ENCODE measurements at regions not wholly inside any gene's neighbourhood (a gene's known extent, or its start where the extent isn't known, plus 50 kb on each side); places are given as distances from the start of the nearest gene placed in this dataset.

GRCh38 chr13:97849305-97849704 is 104.2 kb upstream of the IPO5 start:
- dilution Hi-C loops (cut with HindIII; ENCODE audit: low sequenced_read_pairs, unreplicated experiment) = no loop called here
- no peak overlapping the region for H2BK20ac ChIP-seq (ENCODE audit: low read depth, low read length)
- no peak overlapping the region for H4K91ac ChIP-seq (ENCODE audit: insufficient read depth, low read depth, low read length)
- ChIA-PET CTCF (interaction anchor here (0.6 to 0.8 kb wide), 2 partner anchors 13 to 977 kb away, joined by 3 to 4 read pairs; no protein-coding TSS in a partner anchor), POLR2A (ENCODE audit: unreplicated experiment) (no interaction called here)
- TF ChIP-seq FOS (IDR thresholded peaks at IDR 0.05; ENCODE audit: low read depth, low read length) (no peak), CEBPB (IDR thresholded peaks at IDR 0.05; ENCODE audit: low read depth, low read length) (no peak), POLR2A (IDR thresholded peaks at IDR 0.05; ENCODE audit: low read depth, low read length) (no peak), ELK1 (IDR thresholded peaks at IDR 0.05; ENCODE audit: borderline replicate concordance, low read depth, low read length) (no peak), MAZ (IDR thresholded peaks at IDR 0.05; ENCODE audit: borderline replicate concordance, low read depth, low read length) (no peak), MAFK (IDR thresholded peaks at IDR 0.05; ENCODE audit: low read depth, low read length) (no peak), MXI1 (IDR thresholded peaks at IDR 0.05; ENCODE audit: borderline replicate concordance, low read depth, low read length) (no peak), SMC3 (IDR thresholded peaks at IDR 0.05; ENCODE audit: low read depth, low read length) (peak; percentile 47; the same call in 1 of the 2 replicates), RCOR1 (IDR thresholded peaks at IDR 0.05; ENCODE audit: insufficient replicate concordance, low read length) (no peak), BHLHE40 (IDR thresholded peaks at IDR 0.05; ENCODE audit: low read depth, low read length) (no peak), NFE2L2 (IDR thresholded peaks at IDR 0.05; ENCODE audit: low read depth, low read length) (no peak), RAD21 (IDR thresholded peaks at IDR 0.05; ENCODE audit: low read length) (peak; percentile 70), CHD1 (IDR thresholded peaks at IDR 0.05; ENCODE audit: low read depth, low read length) (no peak), RFX5 (IDR thresholded peaks at IDR 0.05; ENCODE audit: low read depth, low read length) (no peak)
- TF ChIP-seq, protein P1, sequence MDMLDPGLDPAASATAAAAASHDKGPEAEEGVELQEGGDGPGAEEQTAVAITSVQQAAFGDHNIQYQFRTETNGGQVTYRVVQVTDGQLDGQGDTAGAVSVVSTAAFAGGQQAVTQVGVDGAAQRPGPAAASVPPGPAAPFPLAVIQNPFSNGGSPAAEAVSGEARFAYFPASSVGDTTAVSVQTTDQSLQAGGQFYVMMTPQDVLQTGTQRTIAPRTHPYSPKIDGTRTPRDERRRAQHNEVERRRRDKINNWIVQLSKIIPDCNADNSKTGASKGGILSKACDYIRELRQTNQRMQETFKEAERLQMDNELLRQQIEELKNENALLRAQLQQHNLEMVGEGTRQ (IDR thresholded peaks at IDR 0.05; ENCODE audit: low read depth, low read length) = no peak
- TF ChIP-seq, protein P2, sequence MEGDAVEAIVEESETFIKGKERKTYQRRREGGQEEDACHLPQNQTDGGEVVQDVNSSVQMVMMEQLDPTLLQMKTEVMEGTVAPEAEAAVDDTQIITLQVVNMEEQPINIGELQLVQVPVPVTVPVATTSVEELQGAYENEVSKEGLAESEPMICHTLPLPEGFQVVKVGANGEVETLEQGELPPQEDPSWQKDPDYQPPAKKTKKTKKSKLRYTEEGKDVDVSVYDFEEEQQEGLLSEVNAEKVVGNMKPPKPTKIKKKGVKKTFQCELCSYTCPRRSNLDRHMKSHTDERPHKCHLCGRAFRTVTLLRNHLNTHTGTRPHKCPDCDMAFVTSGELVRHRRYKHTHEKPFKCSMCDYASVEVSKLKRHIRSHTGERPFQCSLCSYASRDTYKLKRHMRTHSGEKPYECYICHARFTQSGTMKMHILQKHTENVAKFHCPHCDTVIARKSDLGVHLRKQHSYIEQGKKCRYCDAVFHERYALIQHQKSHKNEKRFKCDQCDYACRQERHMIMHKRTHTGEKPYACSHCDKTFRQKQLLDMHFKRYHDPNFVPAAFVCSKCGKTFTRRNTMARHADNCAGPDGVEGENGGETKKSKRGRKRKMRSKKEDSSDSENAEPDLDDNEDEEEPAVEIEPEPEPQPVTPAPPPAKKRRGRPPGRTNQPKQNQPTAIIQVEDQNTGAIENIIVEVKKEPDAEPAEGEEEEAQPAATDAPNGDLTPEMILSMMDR (conservative IDR thresholded peaks at IDR 0.05; ENCODE audit: low read depth, low read length) = peak; percentile 58
- H3K14ac ChIP-seq (replicated peaks; ENCODE audit: low read depth, low read length) = no peak overlapping the region
- no peak overlapping the region for H4K8ac ChIP-seq (ENCODE audit: low read depth in 2 of 2, low read length in 2 of 2)
- peaks cover 3% of the 10 kb centered on the region; the same call in 1 of the 2 replicates for H3K4me1 ChIP-seq (ENCODE audit: control insufficient read depth, insufficient read depth, low read length)
- H3K9me1 ChIP-seq (ENCODE audit: insufficient read depth, low read length) = no peaks in the 10 kb centered on the region
- no peak overlapping the region for H3K9ac ChIP-seq (ENCODE audit: low read depth, low read length)
- H3K9me3 ChIP-seq (ENCODE audit: control insufficient read depth, insufficient read depth, low read length) = no peaks in the 10 kb centered on the region
- peak; percentile 52 for DNase-seq
- no peak overlapping the region for H3K56ac ChIP-seq (ENCODE audit: extremely low read depth, insufficient read depth, low read length)
- H4K5ac ChIP-seq (ENCODE audit: low read depth, low read length) = no peak overlapping the region
- no peaks in the 10 kb centered on the region for H4K20me1 ChIP-seq (ENCODE audit: insufficient read depth, low read length)
- no peak overlapping the region for H2AK5ac ChIP-seq (ENCODE audit: low read depth, low read length)
- no peak overlapping the region for H2AFZ ChIP-seq (replicated peaks; ENCODE audit: low read length, poor library complexity)
- peaks cover 4% of the 10 kb centered on the region for H3K27me3 ChIP-seq (ENCODE audit: control insufficient read depth, insufficient read depth, low read length)
- WGBS, 2 experiments (ENCODE audit: extremely low coverage in 2 of 2, insufficient read length in 1 of 2) = 92% methylated on average over 3 of the region's 4 CpGs; no CpG with 5 or more reads in 1 of the 2 experiments
- no peak overlapping the region for H3K18ac ChIP-seq (ENCODE audit: low read depth, low read length)
- no peak overlapping the region for H3K4me3 ChIP-seq (ENCODE audit: insufficient read depth, low read depth, low read length)
- H3K4ac ChIP-seq (ENCODE audit: low read depth, low read length) = no peak overlapping the region
- H3K23ac ChIP-seq (ENCODE audit: low read depth, low read length) = no peak overlapping the region
- H3K36me3 ChIP-seq (ENCODE audit: control insufficient read depth, insufficient read depth, low read length) = no peaks in the 10 kb centered on the region
- H3K27ac ChIP-seq (ENCODE audit: insufficient read depth, low read length) = no peak overlapping the region
- no peak overlapping the region for H2AK9ac ChIP-seq (replicated peaks; ENCODE audit: low read depth, low read length, poor library complexity)
- no TSS peak for BruUV-seq (replicated peaks)
- in situ Hi-C loops (cut with MboI; ENCODE audit: low sequenced_read_pairs) = no loop called here
- H2BK120ac ChIP-seq (ENCODE audit: low read depth, low read length) = no peak overlapping the region
- H3K4me2 ChIP-seq (ENCODE audit: low read depth, low read length) = no peak overlapping the region
- H2BK5ac ChIP-seq (ENCODE audit: low read depth, low read length, poor library complexity, severe bottlenecking) = no peak overlapping the region
- no peaks in the 10 kb centered on the region for H3K79me1 ChIP-seq (ENCODE audit: low read depth in 1 of 2, low read length in 2 of 2)
- ATAC-seq (ENCODE audit: low read depth) = peak; percentile 73
- no peak overlapping the region for H2BK15ac ChIP-seq (ENCODE audit: low read depth, low read length)
- intact Hi-C loops (cut with micrococcal nuclease) = loop anchor here (5.0 kb wide), 1 partner anchor 823 kb away; no protein-coding TSS in a partner anchor
